Endothelial cell (in vitro differentiated cells): ENCODE measurements at regions not wholly inside any gene's neighbourhood (a gene's known extent, or its start where the extent isn't known, plus 50 kb on each side); places are given as distances from the start of the nearest gene placed in this dataset.

Experiments
- DNase-seq: peaks from one replicate; pipeline ENCODE4 v3.0.0; 2021; ENCODE audit warnings: low spot score
- H3K27ac Mint-ChIP-seq: one replicate; pipeline ENCODE4 v1.8.0; 2021; ENCODE audit warnings: mixed read lengths, inconsistent platforms; ENCODE audit not compliant: unreplicated experiment
- H3K27me3 Mint-ChIP-seq: one replicate; pipeline ENCODE4 v1.8.0; 2021; ENCODE audit warnings: mild to moderate bottlenecking, moderate library complexity, mixed read lengths, inconsistent platforms; ENCODE audit not compliant: unreplicated experiment
- H3K36me3 Mint-ChIP-seq: one replicate; pipeline ENCODE4 v1.8.0; 2021; ENCODE audit warnings: mild to moderate bottlenecking, low read depth, mixed read lengths, inconsistent platforms; ENCODE audit not compliant: unreplicated experiment
- H3K4me1 Mint-ChIP-seq: one replicate; pipeline ENCODE4 v1.8.0; 2021; ENCODE audit warnings: mild to moderate bottlenecking, mixed read lengths, inconsistent platforms; ENCODE audit not compliant: unreplicated experiment
- H3K4me3 Mint-ChIP-seq: one replicate; pipeline ENCODE4 v1.8.0; 2021; ENCODE audit warnings: mild to moderate bottlenecking, mixed read lengths, inconsistent platforms; ENCODE audit not compliant: unreplicated experiment
- H3K9me3 Mint-ChIP-seq: one replicate; pipeline ENCODE4 v1.8.0; 2021; ENCODE audit warnings: mixed read lengths, inconsistent platforms; ENCODE audit not compliant: unreplicated experiment
- TF ChIP-seq, protein P1 (sequence below): fragments of 200-600 bp; sonication (generic); IDR thresholded peaks from one replicate; pipeline ENCODE4 v1.5.0; 2021; ENCODE audit warnings: antibody characterized with exemption; ENCODE audit not compliant: unreplicated experiment

GRCh38 chr20:6920991-6921613 is 153.6 kb downstream of the BMP2 start:
- TF ChIP-seq, protein P1, sequence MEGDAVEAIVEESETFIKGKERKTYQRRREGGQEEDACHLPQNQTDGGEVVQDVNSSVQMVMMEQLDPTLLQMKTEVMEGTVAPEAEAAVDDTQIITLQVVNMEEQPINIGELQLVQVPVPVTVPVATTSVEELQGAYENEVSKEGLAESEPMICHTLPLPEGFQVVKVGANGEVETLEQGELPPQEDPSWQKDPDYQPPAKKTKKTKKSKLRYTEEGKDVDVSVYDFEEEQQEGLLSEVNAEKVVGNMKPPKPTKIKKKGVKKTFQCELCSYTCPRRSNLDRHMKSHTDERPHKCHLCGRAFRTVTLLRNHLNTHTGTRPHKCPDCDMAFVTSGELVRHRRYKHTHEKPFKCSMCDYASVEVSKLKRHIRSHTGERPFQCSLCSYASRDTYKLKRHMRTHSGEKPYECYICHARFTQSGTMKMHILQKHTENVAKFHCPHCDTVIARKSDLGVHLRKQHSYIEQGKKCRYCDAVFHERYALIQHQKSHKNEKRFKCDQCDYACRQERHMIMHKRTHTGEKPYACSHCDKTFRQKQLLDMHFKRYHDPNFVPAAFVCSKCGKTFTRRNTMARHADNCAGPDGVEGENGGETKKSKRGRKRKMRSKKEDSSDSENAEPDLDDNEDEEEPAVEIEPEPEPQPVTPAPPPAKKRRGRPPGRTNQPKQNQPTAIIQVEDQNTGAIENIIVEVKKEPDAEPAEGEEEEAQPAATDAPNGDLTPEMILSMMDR = no peak
- H3K9me3 Mint-ChIP-seq = no peaks in the 10 kb centered on the region
- H3K27me3 Mint-ChIP-seq = no peaks in the 10 kb centered on the region
- H3K36me3 Mint-ChIP-seq = no peaks in the 10 kb centered on the region
- no peak overlapping the region for H3K27ac Mint-ChIP-seq
- DNase-seq = no peak
- no peak overlapping the region for H3K4me3 Mint-ChIP-seq
- H3K4me1 Mint-ChIP-seq = no peaks in the 10 kb centered on the region

- Mint-ChIP-seq H3K4me1 (no peaks in the 10 kb centered on the region), H3K36me3 (no peaks in the 10 kb centered on the region), H3K27ac (no peak overlapping the region), H3K4me3 (no peak overlapping the region), H3K27me3 (no peaks in the 10 kb centered on the region), H3K9me3 (no peaks in the 10 kb centered on the region)
- TF ChIP-seq, protein P1 = no peak
- no peak for DNase-seq
These were observed 154.4 kb downstream of the BMP2 start for GRCh38 chr20:6921717-6922386.

GRCh38 chr20:6924681-6925080 is 157.2 kb downstream of the BMP2 start:
- no peaks in the 10 kb centered on the region for H3K36me3 Mint-ChIP-seq

DNA sequence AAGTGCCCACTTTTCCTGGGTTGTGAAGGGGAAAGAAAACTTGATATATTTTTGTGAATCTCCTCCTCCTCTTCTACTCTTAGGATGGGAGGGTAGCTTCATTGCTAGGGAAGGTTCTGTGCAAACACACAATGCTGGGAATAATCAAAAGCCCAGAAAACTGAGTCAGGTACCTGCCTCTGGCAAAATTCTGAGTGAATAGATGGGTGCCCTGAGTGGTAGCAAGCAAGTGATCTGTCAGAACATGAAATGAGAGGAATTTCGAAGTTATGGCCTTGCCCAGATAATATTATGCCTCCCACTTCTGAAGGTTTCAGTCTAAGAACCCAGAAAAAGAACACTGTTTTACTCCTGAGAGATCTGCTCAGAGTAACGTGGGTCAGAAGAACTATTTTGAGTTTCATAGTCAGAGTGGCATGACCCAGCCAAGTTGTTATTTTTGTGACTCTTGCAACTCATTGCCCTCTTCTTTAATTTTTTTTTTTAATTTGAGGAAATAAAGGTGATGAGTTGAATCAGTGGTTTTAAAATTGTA is 158.3 kb downstream of the BMP2 start:
- DNase-seq = no peak
- Mint-ChIP-seq H3K4me1 (no peaks in the 10 kb centered on the region), H3K4me3 (no peak overlapping the region), H3K9me3 (no peaks in the 10 kb centered on the region), H3K36me3 (no peaks in the 10 kb centered on the region), H3K27me3 (no peaks in the 10 kb centered on the region), H3K27ac (no peak overlapping the region)
- TF ChIP-seq, protein P1 = no peak

More at GRCh38 chr20:6924681-6925080, 157.2 kb downstream of the BMP2 start:
- no peak for DNase-seq
- Mint-ChIP-seq H3K9me3 (no peaks in the 10 kb centered on the region), H3K4me1 (no peaks in the 10 kb centered on the region), H3K27ac (no peak overlapping the region), H3K27me3 (no peaks in the 10 kb centered on the region), H3K4me3 (no peak overlapping the region)
- TF ChIP-seq, protein P1 = no peak

DNA sequence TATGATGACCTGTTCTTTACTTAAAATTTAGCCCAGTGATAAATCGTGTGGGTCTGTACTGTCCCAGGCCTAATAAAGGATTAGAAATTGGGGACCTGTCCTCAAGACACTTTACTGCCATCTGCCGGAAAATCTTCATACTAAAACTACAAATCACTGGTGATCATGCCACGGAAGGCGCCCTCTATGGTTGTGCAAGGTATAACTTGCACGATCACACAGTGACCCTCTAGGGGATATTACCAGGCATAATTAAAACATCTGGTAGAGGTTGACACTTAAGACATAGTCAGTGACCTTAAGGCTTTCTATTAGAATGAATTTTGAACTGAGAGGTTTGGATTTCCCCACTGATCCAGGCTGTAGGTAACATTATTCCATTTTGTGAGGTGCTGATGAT is 172.6 kb downstream of the BMP2 start:
- DNase-seq = peak; percentile 52
- H3K4me1 Mint-ChIP-seq = no peaks in the 10 kb centered on the region
- no peak overlapping the region for H3K27ac Mint-ChIP-seq
- H3K4me3 Mint-ChIP-seq = no peak overlapping the region
- no peaks in the 10 kb centered on the region for H3K36me3 Mint-ChIP-seq
- no peaks in the 10 kb centered on the region for H3K27me3 Mint-ChIP-seq
- H3K9me3 Mint-ChIP-seq = no peaks in the 10 kb centered on the region
- TF ChIP-seq, protein P1 = peak; percentile 79
